HG03108 (cell line): ENCODE measurements at regions not wholly inside any gene's neighbourhood (a gene's known extent, or its start where the extent isn't known, plus 50 kb on each side); places are given as distances from the start of the nearest gene placed in this dataset.
A peak's percentile ranks its signal among the peaks of the same experiment; 100 is the strongest.

Source experiments
- ATAC-seq: cut with Tn5 transposase; IDR thresholded peaks from one replicate; pipeline ENCODE4 v1.9.1; 2021; ENCODE audit warnings: moderate library complexity; ENCODE audit not compliant: unreplicated experiment

- no peak for ATAC-seq
These were observed 51.3 kb upstream of the LRRN2 start for GRCh38 chr1:204736836-204737235.

GRCh38 chr1:204738506-204738905, 53.0 kb upstream of the LRRN2 start:
- no peak for ATAC-seq

DNA sequence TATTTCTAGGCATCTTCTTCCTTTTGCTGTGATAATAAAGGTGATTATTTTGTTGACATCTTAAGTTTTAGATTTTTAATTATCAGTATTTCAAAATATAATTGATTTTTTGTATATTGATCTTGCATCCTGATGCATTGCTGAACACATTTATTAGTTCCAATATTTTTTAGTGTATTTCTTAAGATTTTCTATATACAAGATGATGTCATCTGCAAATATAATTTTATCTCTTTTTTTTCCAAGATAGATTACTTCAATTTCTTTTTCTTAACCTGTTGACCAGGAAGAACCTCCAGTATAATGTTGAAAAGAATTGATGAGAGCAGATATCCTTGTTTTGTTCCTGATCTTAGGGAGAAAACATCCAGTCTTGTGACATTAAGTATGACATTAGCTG, 54.8 kb upstream of the LRRN2 start:
- no peak for ATAC-seq

- no peak for ATAC-seq
These were observed 55.9 kb upstream of the LRRN2 start for GRCh38 chr1:204741440-204741839.

DNA sequence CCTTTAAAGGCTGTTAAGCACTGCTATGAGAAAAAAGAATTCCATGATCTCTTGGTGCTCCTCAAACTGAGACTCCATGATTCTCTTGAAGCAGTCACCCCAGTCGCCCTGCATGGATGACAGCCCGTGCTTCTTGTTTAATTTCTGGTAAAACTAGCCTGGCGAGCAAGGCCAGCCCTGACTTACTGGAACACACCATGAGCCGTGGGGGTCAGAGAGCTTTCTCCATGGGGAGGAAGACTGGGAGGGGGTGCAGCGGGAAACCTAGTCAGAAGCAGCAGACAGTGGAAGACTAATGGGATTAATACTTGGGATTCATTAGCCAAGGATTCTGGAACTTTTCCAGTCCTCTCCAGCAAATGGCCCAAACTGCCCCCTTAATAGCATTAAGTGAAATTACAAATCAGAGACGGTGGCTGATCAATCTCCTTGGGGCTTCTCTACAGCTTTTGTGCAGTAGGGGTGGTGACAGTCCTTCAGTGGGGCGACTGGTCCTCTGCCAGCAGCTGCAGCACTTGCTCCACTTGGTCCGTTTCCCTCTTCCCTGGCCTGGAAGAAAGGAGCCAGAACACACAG, 57.2 kb upstream of the LRRN2 start:
- ATAC-seq: no peak

DNA sequence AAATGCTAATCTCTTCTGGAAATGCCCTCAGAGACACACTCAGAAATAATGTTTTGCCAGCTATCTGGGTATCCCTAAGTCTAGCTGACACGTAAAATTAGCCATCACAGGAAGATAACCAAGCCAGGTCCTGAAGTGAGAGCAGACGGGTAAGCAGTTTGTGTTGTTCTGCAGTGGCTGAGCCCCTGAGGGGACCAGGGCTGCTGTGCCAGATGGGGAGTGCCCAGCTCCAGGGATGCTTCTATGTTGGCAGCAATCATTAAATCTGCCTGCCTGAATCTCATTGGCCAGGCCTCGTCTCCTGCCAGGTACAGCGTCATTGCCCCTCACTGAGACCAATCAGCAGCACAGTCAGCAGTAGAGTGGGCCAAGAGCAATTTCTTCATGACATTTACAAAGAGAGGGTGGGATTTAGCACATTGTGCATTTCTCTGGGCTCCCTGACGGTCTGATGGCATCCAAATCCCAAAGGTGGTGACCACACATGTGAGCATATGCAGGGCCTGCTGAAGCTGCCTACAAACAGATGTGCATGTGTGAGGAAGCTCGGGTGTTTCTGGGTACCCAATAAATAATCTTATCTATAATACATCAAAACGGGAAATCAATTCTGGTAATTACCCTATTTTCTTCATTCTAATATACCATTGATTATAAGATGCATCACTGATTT, 58.7 kb upstream of the LRRN2 start:
- ATAC-seq: no peak

DNA sequence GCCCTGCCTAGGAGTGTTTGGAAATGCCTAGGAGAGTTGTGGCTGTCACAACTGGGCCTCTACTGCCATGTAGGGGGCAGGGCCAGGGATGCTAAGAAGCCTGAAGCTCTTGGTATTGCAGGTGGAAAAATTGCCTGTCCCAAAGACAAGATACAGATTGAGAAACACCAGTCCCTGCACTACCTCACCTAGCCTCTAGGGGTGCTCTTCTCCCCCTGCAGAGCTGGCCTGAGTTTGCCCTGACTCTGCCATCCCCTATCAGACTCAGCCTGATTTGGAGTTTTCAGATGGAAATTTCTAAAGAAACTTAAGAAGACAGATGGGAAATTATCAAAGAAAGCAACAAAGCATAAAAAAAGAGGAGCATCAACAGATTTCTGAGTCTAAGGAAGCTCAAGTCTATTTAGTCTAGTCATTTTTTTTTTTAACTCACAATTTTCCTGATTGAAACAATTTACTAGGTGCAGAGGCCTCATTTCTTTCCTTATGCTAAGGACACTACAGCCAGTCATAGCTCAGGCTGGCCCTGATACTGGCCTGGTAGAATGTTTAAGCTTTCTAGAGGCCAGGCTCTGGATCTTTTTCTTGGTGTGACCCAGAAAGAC, 61.4 kb upstream of the LRRN2 start:
- peak; percentile 52 for ATAC-seq

DNA sequence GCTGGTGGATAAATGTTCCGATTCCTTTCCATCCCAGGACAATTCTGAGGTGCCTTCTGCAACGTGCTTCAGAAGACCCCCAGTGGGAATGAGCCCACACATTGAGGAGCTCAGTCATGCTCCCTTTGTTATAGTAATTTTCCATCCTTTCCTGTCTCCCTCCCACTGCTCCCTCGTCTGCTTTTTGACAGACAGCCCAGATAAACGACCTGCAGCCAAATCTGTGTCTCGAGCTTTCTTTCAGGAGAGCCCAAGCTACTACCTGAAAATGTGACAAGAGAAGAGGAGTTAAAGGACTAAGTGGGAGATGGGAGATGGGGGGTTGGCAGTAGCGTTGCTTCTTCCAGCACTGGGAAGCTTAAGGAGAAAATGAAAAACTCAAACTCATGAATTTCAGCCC, 65.9 kb upstream of the LRRN2 start:
- ATAC-seq: no peak

DNA sequence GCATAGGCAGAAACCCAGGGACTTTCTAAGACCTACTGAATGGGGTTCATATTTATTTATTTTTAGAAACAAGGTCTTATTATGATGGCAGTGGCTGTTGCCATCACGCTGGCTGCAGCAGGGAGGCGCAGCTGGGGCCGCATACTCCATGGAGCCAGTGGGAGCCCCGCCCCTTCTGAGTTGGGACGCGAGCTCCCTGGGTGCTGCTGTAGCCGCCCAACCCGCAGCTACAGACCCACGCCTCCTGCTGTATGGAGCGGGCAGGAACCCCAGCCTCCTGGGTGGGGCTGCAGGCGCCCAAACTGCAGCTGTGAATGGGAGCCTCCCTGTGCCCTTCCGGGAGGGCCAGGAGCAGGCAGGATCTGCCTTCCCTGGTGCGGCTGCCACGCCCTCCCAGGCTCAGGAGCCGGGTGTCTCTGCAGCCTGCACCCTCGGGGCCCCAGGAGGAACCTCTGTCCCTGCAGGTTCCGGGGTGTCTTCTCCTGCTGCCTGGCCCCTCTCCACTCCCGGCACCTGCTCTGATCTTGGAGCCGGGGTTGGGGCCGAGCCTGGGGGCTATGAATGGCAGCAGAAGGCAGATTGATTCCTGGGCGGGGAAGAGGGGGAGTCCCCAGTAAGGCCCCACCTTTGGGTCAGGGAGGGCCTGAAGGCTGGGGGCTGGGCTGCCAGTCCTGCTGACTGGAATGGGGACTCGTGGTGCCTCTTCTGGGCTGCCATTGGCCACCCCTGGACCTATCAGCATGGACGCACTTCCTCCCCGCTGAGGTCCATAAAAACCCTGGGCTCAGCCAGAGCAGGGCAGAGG, 66.5 kb upstream of the LRRN2 start:
- ATAC-seq: no peak

DNA sequence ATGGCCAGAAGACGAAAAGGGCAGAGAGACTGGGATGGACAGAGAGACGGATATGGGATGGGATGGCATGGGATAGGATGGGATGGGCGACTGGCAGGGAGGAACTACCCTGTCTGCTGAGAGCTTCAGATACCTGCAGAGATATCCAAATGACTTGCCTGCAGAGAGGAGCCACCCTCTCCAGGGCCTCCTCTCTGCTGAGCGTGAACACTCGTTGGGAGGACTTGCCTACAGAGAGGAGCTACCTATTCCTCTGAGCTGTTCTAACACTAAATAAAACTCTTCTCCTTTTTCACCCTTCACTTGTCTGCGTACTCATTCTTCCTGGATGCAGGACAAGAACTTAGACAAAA, 67.1 kb upstream of the LRRN2 start:
- ATAC-seq: no peak

GRCh38 chr1:204754821-204755220, 69.3 kb upstream of the LRRN2 start:
- ATAC-seq: no peak

DNA sequence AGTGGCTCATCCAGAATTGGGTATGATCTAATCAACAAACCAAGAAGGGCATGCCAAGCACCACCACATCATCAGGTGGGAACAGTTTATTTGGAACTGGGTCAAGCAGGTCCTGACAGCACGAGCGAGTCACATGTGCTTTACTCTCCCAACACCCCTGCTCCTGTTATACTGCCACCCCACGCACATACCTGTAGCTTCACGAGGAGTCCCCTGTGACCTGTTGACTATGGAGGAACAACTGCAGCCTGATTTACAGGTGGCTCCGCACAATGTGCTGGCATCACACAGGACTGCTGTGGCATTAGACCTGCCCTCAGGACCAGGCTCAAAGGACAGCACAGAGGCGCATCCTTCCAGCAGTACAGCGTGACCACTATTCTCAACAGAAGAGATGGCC, 70.8 kb upstream of the LRRN2 start:
- no peak for ATAC-seq

GRCh38 chr1:204756811-204757210, 71.3 kb upstream of the LRRN2 start:
- no peak for ATAC-seq

- no peak for ATAC-seq
These were observed 73.1 kb upstream of the LRRN2 start for GRCh38 chr1:204758601-204759000.

DNA sequence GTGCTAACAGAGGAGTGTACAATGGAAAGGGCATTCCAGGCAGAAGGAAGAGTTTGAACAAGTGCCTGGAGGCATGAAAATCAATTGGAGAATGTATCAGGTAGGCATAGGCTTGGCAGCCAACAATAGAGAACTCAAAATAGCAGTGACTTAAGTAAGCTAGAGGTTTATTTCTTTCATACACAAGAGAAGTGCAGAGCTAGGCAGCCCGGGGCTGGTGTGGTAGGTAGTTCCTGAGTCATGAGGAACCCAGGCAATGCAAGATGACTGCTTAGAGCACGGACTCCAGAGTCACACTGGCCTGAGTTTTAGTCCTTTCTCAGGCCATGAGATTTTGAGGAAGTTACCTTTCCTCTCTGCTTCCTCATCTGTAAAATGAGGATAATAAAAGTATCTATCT, 74.8 kb upstream of the LRRN2 start:
- ATAC-seq: no peak

DNA sequence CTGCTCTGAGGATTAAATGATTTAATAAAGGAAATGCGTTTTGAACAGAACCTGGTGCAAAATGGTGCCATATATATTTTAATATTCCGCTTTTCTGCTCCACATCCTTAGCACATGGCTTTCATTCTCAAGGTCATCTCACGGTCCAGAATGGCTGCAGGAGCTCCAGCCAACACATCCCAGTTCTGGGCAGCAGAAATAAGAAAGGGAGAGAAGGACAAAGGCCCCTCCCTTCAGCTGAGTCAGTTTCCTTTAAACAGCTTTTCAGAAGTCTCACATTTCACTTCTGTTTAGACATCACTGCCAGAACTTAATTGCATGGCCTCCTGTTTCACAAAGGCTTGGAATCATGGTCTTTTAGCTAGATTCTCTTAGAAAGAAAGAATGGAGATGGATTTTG, 75.2 kb upstream of the LRRN2 start:
- no peak for ATAC-seq

GRCh38 chr1:204763773-204764427, 78.4 kb upstream of the LRRN2 start:
- ATAC-seq: peak; percentile 66

DNA sequence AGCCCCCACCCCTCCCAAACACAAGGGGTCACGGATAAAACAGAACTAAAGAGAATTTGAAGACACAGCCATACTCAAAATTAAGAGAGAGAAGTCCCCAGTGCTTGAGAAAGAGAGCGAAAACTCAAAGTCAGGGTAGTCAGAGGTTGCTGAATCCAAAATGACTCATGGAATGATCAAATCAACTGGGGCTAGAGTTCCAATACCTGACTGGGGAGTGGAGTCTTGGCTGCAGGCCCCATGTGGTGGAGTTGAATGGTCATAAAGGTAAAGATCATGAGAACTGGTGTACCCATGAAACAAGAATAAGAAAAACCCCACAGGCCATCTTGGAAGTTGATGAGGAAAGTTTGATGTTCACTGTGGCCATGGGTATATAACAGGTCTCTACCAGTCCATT, 84.5 kb upstream of the LRRN2 start:
- no peak for ATAC-seq

- ATAC-seq: no peak
These were observed 85.8 kb upstream of the LRRN2 start for GRCh38 chr1:204771358-204771757.

- no peak for ATAC-seq
These were observed 87.7 kb upstream of the LRRN2 start for GRCh38 chr1:204773246-204773645.

DNA sequence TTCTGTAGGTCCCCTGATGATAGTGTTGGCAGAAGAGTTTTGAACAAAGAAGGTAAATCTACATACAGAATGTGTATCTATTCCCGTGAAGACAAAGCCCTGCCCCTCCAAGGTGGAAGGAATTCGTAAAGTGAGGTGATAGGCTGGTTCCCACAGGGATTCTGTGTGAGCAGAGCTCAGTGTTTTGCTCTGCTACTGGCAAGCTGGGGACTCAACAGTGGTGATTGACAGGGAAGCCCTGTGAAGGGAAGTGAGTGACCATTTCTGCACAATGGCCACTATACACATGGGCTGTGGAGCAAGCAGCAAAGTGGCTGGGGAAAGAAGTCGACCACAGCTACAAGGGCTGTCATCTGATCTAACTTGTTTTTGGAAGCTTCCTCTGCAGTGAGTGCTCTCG, 90.0 kb upstream of the LRRN2 start:
- ATAC-seq: no peak
